Smooth muscle cell (in vitro differentiated cells): ENCODE measurements at regions not wholly inside any gene's neighbourhood (a gene's known extent, or its start where the extent isn't known, plus 50 kb on each side); places are given as distances from the start of the nearest gene placed in this dataset.

Experiments
- DNase-seq: peaks from one replicate; lab custom pipeline; 2025; ENCODE audit not compliant: unreplicated experiment; lab: John Stamatoyannopoulos, UW
- H2AFZ ChIP-seq: fragments of 200-600 bp; sonication (generic); 2 replicates; pipeline ENCODE4 v1.6.0; 2016; ENCODE audit warnings: antibody characterized with exemption, low read depth, mild to moderate bottlenecking
- H3F3A ChIP-seq: fragments of 200-600 bp; sonication (generic); 2 replicates; pipeline ENCODE4 v1.6.0; 2017; ENCODE audit warnings: antibody characterized with exemption, low read depth
- H3K27ac ChIP-seq: fragments of 200-600 bp; sonication (generic); 2 replicates; pipeline ENCODE4 v1.5.1; 2016; ENCODE audit warnings: low read depth, mild to moderate bottlenecking
- H3K27me3 ChIP-seq: fragments of 200-600 bp; sonication (generic); 2 replicates; pipeline ENCODE4 v1.6.1; 2016; ENCODE audit warnings: low read depth, mild to moderate bottlenecking
- H3K36me3 ChIP-seq: fragments of 200-600 bp; sonication (generic); 2 replicates; pipeline ENCODE4 v1.5.1; 2016; ENCODE audit warnings: low read depth
- H3K4me1 ChIP-seq: fragments of 200-600 bp; sonication (generic); 2 replicates; pipeline ENCODE4 v1.5.1; 2016; ENCODE audit warnings: low read depth
- H3K4me2 ChIP-seq: fragments of 200-600 bp; sonication (generic); 2 replicates; pipeline ENCODE4 v1.6.0; 2016; ENCODE audit warnings: mild to moderate bottlenecking
- H3K4me3 ChIP-seq: fragments of 200-600 bp; sonication (generic); 2 replicates; pipeline ENCODE4 v1.5.1; 2016; ENCODE audit warnings: mild to moderate bottlenecking
- H3K79me2 ChIP-seq: fragments of 200-600 bp; sonication (generic); 2 replicates; pipeline ENCODE4 v1.6.0; 2016; ENCODE audit warnings: low read depth, mild to moderate bottlenecking
- H3K9ac ChIP-seq: fragments of 200-600 bp; sonication (generic); 2 replicates; pipeline ENCODE4 v1.6.0; 2016; ENCODE audit warnings: low read depth
- H3K9me3 ChIP-seq: fragments of 200-600 bp; sonication (generic); replicated peaks from 2 replicates; pipeline ENCODE4 v1.5.1; 2016; ENCODE audit warnings: low read depth
- H4K20me1 ChIP-seq: fragments of 200-600 bp; sonication (generic); 2 replicates; pipeline ENCODE4 v1.6.0; 2016; ENCODE audit warnings: low read depth
- CTCF ChIP-seq: fragments of 200-600 bp; sonication (generic); IDR thresholded peaks from 2 replicates; pipeline ENCODE4 v1.5.1; 2017; ENCODE audit warnings: borderline replicate concordance, mild to moderate bottlenecking, antibody characterized with exemption; ENCODE audit not compliant: insufficient read depth, poor library complexity, severe bottlenecking
- WGBS: methylation state at CpG from one replicate; pipeline ENCODE4 v1.1.7; 2016; ENCODE audit warnings: low lambda C conversion rate; 5-methylcytosine and 5-hydroxymethylcytosine counted together

- no peak overlapping the region for H3K27ac ChIP-seq
- DNase-seq = no peak
- no peaks in the 10 kb centered on the region for H3K79me2 ChIP-seq
- no peak overlapping the region for H3K9ac ChIP-seq
- H3K27me3 ChIP-seq = no peaks in the 10 kb centered on the region
- H3K4me3 ChIP-seq = no peak overlapping the region
- H3K36me3 ChIP-seq = no peaks in the 10 kb centered on the region
- H2AFZ ChIP-seq = no peak overlapping the region
- no peak for TF ChIP-seq CTCF
- no peaks in the 10 kb centered on the region for H3F3A ChIP-seq
- no peaks in the 10 kb centered on the region for H3K4me1 ChIP-seq
- H4K20me1 ChIP-seq = no peaks in the 10 kb centered on the region
- no peak overlapping the region for H3K4me2 ChIP-seq
- no peaks in the 10 kb centered on the region for H3K9me3 ChIP-seq
Observed at GRCh38 chr1:82710091-82710490, 909.4 kb downstream of the ADGRL2 start.

- no peaks in the 10 kb centered on the region for H4K20me1 ChIP-seq
- TF ChIP-seq CTCF = no peak
- no peaks in the 10 kb centered on the region for H3K4me1 ChIP-seq
- H2AFZ ChIP-seq = no peak overlapping the region
- H3K27ac ChIP-seq = no peak overlapping the region
- no peaks in the 10 kb centered on the region for H3K79me2 ChIP-seq
- WGBS = 100% methylated on average over 1 of the region's 1 CpG
- no peaks in the 10 kb centered on the region for H3K27me3 ChIP-seq
- no peaks in the 10 kb centered on the region for H3F3A ChIP-seq
- H3K9ac ChIP-seq = no peak overlapping the region
- H3K4me3 ChIP-seq = no peak overlapping the region
- H3K36me3 ChIP-seq = no peaks in the 10 kb centered on the region
- no peaks in the 10 kb centered on the region for H3K9me3 ChIP-seq
- DNase-seq = no peak
- H3K4me2 ChIP-seq = no peak overlapping the region
Observed at GRCh38 chr1:82707681-82708080, 906.9 kb downstream of the ADGRL2 start.

GRCh38 chr1:82706741-82707140, 906.0 kb downstream of the ADGRL2 start:
- H3K79me2 ChIP-seq = no peaks in the 10 kb centered on the region
- WGBS = 87% methylated on average over 2 of the region's 2 CpGs
- no peak for TF ChIP-seq CTCF
- no peaks in the 10 kb centered on the region for H3K9me3 ChIP-seq
- H4K20me1 ChIP-seq = no peaks in the 10 kb centered on the region
- H3K36me3 ChIP-seq = no peaks in the 10 kb centered on the region
- H3K27me3 ChIP-seq = no peaks in the 10 kb centered on the region
- H3K4me3 ChIP-seq = no peak overlapping the region
- H3K9ac ChIP-seq = no peak overlapping the region
- no peaks in the 10 kb centered on the region for H3F3A ChIP-seq
- no peaks in the 10 kb centered on the region for H3K4me1 ChIP-seq
- H3K27ac ChIP-seq = no peak overlapping the region
- no peak for DNase-seq
- H3K4me2 ChIP-seq = no peak overlapping the region
- H2AFZ ChIP-seq = no peak overlapping the region

- no peaks in the 10 kb centered on the region for H3K9me3 ChIP-seq
- H3K4me2 ChIP-seq = no peak overlapping the region
- H3K36me3 ChIP-seq = no peaks in the 10 kb centered on the region
- no peaks in the 10 kb centered on the region for H4K20me1 ChIP-seq
- no peaks in the 10 kb centered on the region for H3K4me1 ChIP-seq
- no peak for DNase-seq
- no peak overlapping the region for H2AFZ ChIP-seq
- H3K4me3 ChIP-seq = no peak overlapping the region
- no peaks in the 10 kb centered on the region for H3K79me2 ChIP-seq
- H3K9ac ChIP-seq = no peak overlapping the region
- TF ChIP-seq CTCF = no peak
- H3K27ac ChIP-seq = no peak overlapping the region
- H3F3A ChIP-seq = no peaks in the 10 kb centered on the region
- no peaks in the 10 kb centered on the region for H3K27me3 ChIP-seq
Observed at GRCh38 chr1:82704966-82705365, 904.2 kb downstream of the ADGRL2 start.
